HG03139 (cell line): ENCODE measurements at regions not wholly inside any gene's neighbourhood (a gene's known extent, or its start where the extent isn't known, plus 50 kb on each side); places are given as distances from the start of the nearest gene placed in this dataset.

Experiments
- ATAC-seq: cut with Tn5 transposase; IDR thresholded peaks from one replicate; pipeline ENCODE4 v1.9.1; 2021; ENCODE audit not compliant: unreplicated experiment

DNA sequence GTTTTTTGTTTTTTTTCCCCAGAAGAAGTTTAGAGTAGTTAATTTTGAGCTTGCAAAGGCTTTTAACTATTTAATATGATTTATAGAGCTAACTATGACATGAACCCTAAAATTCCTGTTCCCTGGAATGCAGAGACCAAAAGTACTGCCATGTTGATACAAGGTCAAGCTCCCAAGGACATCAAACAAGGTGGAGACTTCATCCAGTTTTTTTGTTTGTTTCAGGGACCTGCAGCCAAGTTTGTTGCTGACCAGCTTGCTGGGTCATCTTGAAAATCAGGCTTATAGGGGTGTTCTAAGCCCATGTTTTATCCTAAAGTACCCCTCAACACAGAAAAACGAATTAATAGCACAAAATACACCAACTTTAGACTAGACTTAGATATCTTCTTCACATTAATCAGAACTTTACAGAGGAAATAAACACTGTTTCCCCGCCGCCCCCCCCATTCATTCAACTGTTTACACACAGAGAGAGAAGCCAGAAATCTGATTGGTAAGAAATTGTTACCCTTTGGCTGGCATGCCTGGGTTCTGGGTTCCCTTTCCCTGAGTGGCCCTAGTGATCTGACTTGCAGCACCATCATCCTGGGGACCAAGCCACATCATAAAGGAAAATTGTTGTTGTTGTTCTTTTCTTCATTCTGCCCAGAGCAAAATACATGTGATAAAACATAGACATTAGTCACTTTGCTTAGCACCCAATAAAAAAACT is 860.5 kb downstream of the CCSER2 start:
- no peak for ATAC-seq

DNA sequence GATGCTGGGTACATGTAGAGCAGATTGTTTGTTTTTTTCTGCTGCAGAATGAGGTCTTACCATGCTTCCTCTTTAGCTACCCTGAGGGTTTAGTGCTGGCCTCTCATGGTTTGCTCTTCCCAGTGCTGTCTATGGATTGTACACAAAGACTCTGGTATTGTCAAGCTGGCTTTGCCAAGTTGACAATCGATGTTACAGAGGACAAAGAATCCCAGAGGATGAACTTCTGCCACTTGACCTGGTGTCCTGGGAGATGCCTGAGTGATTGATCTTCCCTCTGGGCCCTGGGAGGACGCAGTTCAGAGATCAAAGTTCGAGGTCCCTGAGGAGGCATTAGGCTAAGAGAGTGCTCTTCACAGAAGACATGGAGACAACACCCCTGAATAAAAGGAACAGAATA is 865.4 kb downstream of the CCSER2 start:
- no peak for ATAC-seq

DNA sequence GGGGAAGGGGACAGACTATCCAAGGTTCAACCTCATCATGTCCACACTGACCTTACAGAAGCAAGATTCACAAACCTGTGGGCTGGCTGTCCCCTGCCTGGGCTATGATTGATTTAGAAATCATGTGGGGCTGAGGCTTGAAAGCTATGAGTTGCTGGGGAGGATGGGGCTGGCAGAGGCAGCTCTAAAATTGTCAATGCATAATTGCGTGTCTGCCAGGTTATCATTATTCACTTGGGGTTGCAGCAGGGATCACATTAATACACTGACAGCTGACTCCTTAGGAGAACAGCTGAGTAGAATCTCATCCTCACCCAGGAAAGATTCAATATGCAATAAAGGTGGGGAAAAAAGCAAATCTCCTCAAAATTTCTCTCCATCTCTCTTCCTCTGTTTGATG is 866.3 kb downstream of the CCSER2 start:
- no peak for ATAC-seq

- no peak for ATAC-seq
These were observed 867.2 kb downstream of the CCSER2 start for GRCh38 chr10:85195596-85195995.

GRCh38 chr10:85204814-85205213 is 876.4 kb downstream of the CCSER2 start:
- ATAC-seq: no peak

DNA sequence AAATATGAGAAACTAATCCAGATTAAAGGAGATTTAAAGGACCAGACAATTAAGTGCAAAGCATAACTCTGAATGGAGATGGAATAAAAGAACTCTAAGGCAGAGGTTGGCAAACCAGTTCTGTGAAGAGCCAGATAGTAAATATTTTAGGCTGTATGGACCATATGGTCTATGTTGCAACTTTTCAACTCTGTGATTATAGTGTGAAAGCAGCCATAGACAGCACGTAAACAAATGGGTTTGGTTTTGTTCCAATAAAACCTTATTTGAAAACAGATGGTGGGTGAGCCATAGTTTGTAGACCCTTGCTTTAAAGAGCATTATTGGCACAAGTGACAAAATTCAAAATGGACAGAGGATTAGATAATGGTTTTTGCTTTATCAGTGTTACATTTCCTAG is 884.1 kb downstream of the CCSER2 start:
- no peak for ATAC-seq

- no peak for ATAC-seq
These were observed 885.1 kb downstream of the CCSER2 start for GRCh38 chr10:85213493-85213892.

GRCh38 chr10:85222300-85222699 is 893.9 kb downstream of the CCSER2 start:
- ATAC-seq: no peak

- ATAC-seq: no peak
These were observed 896.1 kb downstream of the CCSER2 start for GRCh38 chr10:85224366-85224940.

DNA sequence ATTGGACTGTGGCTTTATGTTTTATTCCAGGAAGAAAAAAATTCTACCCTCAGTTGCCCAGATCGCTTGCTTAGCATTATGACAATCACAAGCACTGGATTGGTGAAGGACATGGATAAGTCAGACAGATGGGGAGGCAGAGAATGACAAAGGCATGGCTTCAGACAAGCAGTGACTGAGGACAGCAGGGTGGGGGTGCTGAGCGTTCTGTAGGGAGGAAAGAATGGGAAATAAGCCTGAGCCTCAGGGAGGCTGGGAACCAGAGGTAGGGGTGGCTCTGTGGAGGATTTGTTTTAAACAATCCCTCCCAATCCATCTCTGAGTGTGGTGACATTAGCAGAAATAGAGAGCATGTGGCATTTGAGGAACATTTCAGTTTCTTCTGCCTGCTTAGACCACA is 896.9 kb downstream of the CCSER2 start:
- no peak for ATAC-seq

DNA sequence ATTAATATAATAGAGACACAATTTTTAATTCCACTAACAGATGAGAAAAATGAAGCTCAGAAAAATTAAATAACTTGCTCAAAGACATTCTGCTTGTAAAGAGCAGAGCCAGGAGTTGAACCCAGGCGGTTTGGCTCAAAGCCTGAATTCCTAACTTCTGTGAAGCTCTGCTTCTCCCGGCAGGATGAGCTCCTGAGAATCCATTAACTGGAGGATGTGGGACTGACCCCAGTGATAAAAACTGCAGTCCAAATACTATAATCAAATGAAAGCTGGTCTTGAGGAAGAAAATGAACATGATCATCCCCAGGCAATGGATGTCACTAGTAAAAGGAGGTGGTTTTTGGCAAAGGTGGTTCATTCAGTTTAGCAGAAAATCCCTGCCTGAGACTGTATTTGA is 898.2 kb downstream of the CCSER2 start:
- no peak for ATAC-seq

DNA sequence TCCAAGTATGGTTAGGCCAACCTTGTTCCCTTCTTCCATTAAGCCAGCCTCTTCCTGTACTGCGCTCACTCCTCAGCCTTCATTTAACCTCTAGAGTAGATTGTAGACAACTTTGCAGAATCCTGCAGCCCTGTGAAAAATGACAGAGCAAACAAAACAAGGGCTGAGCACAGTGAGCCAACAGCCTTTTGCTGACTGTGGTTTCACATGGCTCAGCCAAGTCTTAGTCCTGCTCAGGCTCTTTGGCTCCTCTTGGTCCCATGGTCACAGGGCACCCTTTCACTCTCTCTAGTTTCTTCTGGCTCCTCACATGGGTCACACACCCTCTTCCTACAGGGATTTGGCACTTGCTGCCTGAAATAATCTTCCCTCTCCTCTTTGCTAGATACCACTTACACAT is 900.3 kb downstream of the CCSER2 start:
- no peak for ATAC-seq

GRCh38 chr10:85231534-85232270 is 903.3 kb downstream of the CCSER2 start:
- no peak for ATAC-seq

GRCh38 chr10:85235258-85235657 is 906.9 kb downstream of the CCSER2 start:
- ATAC-seq: no peak

DNA sequence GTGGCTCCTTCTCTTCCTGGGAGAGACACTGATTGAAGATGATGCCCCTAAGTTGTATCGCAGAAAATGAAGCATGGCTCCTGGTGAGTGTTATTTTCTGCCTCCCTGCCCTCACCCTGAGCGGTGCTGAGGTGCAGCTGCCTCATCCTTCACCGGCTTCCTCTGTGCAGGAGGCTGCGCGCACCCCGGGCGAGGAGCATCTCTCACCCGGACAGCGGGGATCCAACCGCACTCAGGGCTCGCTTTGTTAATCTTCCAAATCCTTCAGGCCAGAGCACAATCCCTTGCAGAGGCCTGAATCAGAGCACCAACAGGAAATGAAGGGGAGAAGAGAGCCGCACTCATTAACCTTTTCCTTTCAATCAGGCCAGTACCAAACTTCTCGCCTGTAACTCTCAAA is 910.3 kb downstream of the CCSER2 start:
- no peak for ATAC-seq

GRCh38 chr10:85250304-85250703 is 921.9 kb downstream of the CCSER2 start:
- ATAC-seq: no peak

GRCh38 chr10:85256481-85256880 is 928.1 kb downstream of the CCSER2 start:
- no peak for ATAC-seq

DNA sequence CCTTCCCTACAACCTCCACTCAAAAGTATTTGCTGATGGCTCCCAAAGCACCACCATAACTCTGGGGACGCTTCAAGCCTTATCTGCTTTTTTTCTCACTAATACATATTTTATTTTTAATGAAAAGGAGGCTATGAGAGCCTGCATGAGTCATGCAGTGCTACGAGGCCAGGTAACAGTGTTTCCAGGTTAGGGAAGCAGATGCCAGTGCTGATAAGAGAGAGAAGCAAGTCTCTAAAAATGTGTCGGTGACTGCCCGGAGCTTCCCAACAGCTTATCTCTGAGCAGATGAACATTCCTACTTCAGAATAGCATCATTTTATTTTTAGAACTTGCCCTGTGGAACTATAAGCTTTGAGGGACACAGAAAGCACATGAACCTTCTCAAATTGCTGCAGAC is 931.5 kb downstream of the CCSER2 start:
- ATAC-seq: no peak

- no peak for ATAC-seq
These were observed 934.6 kb downstream of the CCSER2 start for GRCh38 chr10:85262992-85263391.

GRCh38 chr10:85265121-85265520 is 936.7 kb downstream of the CCSER2 start:
- no peak for ATAC-seq

DNA sequence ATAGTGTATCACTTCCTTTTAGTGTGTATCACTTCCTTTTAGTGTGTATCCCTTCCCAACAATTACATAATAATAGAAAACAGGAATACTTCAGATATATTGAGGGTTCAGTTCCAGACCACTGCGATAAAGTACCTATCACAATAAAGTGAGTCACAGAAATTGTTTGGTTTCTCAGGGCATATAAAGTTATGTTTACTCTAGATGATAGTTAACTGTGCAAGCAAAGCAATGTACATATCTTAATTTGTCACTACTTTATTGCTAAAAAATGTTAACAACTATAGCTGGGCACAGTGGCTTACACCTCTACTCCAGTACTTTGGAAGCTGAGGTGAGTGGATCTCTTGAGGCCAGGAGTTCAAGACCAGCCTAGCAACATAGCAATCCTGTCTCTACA is 938.4 kb downstream of the CCSER2 start:
- no peak for ATAC-seq

DNA sequence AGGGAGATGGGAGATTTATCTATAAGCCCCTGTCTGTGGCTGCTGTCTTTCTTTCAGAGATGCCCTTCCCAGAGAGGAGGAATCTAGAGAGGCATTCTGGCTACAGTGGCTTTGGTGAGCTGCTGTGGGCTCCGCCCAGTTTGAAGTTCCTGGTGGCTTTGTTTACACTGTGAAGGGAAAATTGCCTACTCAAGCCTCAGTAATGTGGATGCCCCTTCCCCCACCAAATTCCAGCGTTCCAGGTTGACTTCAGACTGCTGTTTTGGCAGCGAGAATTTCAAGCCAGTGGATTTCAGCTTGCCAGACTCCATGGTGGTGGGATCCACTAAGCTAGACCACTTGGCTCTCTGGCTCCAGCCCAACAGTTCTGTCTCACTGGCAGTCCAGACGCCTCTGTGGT is 951.6 kb downstream of the CCSER2 start:
- ATAC-seq: no peak
